Endothelial cell of umbilical vein (primary cell): ENCODE measurements at regions not wholly inside any gene's neighbourhood (a gene's known extent, or its start where the extent isn't known, plus 50 kb on each side); places are given as distances from the start of the nearest gene placed in this dataset.
"Not testable (repeated sequence)": the region's sequence is repeated elsewhere in the genome, so short reads cannot be mapped to it uniquely, and the experiment has no call there.

Experiments
- CTCF ChIP-seq, 2 donors: IDR thresholded peaks; 1 replicate in 1 of 2; 2 replicates in 1 of 2; pipeline ENCODE4 v1.5.1; 2011; ENCODE audit warnings: low read length in 2 of 2, mild to moderate bottlenecking in 2 of 2, moderate library complexity in 2 of 2, control low read depth in 1 of 2, inconsistent platforms in 1 of 2, low read depth in 1 of 2; ENCODE audit not compliant: insufficient read depth in 1 of 2; ENCODE audit errors: extremely low read depth in 1 of 2
- POLR2A ChIP-seq: IDR thresholded peaks from 2 replicates; pipeline ENCODE4 v1.6.1; 2012; ENCODE audit warnings: low read depth, mild to moderate bottlenecking, control low read depth, low read length

GRCh38 chr21:5066682-5067251 is 5454.6 kb upstream of the TPTE start:
- not testable (repeated sequence) for TF ChIP-seq POLR2A; CTCF (IDR thresholded peaks at IDR 0.05; ENCODE audit: extremely low read depth in 1 of 2, insufficient read depth in 1 of 2, low read depth in 1 of 2, low read length in 2 of 2)
